PC-9 (cell line): ENCODE measurements at regions not wholly inside any gene's neighbourhood (a gene's known extent, or its start where the extent isn't known, plus 50 kb on each side); places are given as distances from the start of the nearest gene placed in this dataset.

Experiments
- BruUV-seq: library from RNA; stranded (reverse); fragments of 400-500 nt; replicated peaks from 2 replicates; lab custom pipeline; 2021; lab: Mats Ljungman, UMichigan
- CTCF ChIA-PET: fragments of 300-600 bp; sonication (Branson Sonifier 250); formaldehyde crosslinking; loops from one replicate; lab custom pipeline; 2022; ENCODE audit warnings: antibody characterized with exemption; lab: Charles Lee
- POLR2A ChIA-PET: fragments of 300-600 bp; sonication (Branson Sonifier 250); formaldehyde crosslinking; loops from one replicate; lab custom pipeline; 2022; ENCODE audit warnings: antibody characterized with exemption; ENCODE audit not compliant: unreplicated experiment; lab: Charles Lee
- DNase-seq, 2 experiments: peaks; one replicate each; pipeline versions ENCODE4 v3.0.0 to v3.0.0-alpha.2; 2015 to 2022; ENCODE audit warnings: mixed read lengths in 1 of 2
- H2AFZ ChIP-seq: fragments of 200-600 bp; sonication (generic); 2 replicates; pipeline ENCODE4 v1.8.1; 2017; ENCODE audit warnings: antibody characterized with exemption
- H3F3A ChIP-seq: fragments of 200-600 bp; sonication (generic); 2 replicates; pipeline ENCODE4 v1.8.1; 2017; ENCODE audit warnings: antibody characterized with exemption, mild to moderate bottlenecking, low read depth; ENCODE audit not compliant: insufficient read depth
- H3K27ac ChIP-seq: fragments of 200-600 bp; sonication (generic); 2 replicates; pipeline ENCODE4 v1.6.1; 2016; ENCODE audit warnings: mixed run types
- H3K27me3 ChIP-seq: fragments of 200-600 bp; sonication (generic); 2 replicates; pipeline ENCODE4 v1.6.1; 2016; ENCODE audit warnings: low read depth, mixed run types; ENCODE audit not compliant: insufficient read depth
- H3K36me3 ChIP-seq: fragments of 200-600 bp; sonication (generic); 2 replicates; pipeline ENCODE4 v1.6.1; 2016; ENCODE audit warnings: low read depth, mixed run types
- H3K4me1 ChIP-seq: fragments of 200-600 bp; sonication (generic); replicated peaks from 2 replicates; pipeline ENCODE4 v1.6.1; 2016; ENCODE audit warnings: mixed run types; ENCODE audit not compliant: insufficient read depth
- H3K4me2 ChIP-seq: fragments of 200-600 bp; sonication (generic); 2 replicates; pipeline ENCODE4 v1.6.1; 2017; ENCODE audit warnings: mixed run types
- H3K4me3 ChIP-seq: fragments of 200-600 bp; sonication (generic); 2 replicates; pipeline ENCODE4 v1.6.1; 2016; ENCODE audit warnings: mixed run types
- H3K79me2 ChIP-seq: fragments of 200-600 bp; sonication (generic); 2 replicates; pipeline ENCODE4 v1.6.1; 2017; ENCODE audit warnings: low read depth, mixed run types
- H3K9me2 ChIP-seq: fragments of 200-600 bp; sonication (generic); 2 replicates; pipeline ENCODE4 v1.8.1; 2017; ENCODE audit warnings: mild to moderate bottlenecking; ENCODE audit not compliant: insufficient read depth
- H3K9me3 ChIP-seq: fragments of 200-600 bp; sonication (generic); 2 replicates; pipeline ENCODE4 v1.8.1; 2016; ENCODE audit warnings: low read depth; ENCODE audit not compliant: insufficient read depth
- H4K20me1 ChIP-seq: fragments of 200-600 bp; sonication (generic); 2 replicates; pipeline ENCODE4 v1.8.1; 2017; ENCODE audit not compliant: insufficient read depth
- CTCF ChIP-seq: fragments of 200-600 bp; sonication (generic); conservative IDR thresholded peaks from 2 replicates; pipeline ENCODE4 v1.6.1; 2017; ENCODE audit warnings: mixed run types, antibody characterized with exemption, mild to moderate bottlenecking, moderate library complexity
- EZH2 ChIP-seq: fragments of 200-600 bp; sonication (generic); IDR thresholded peaks from 2 replicates; pipeline ENCODE4 v1.8.0; 2017; ENCODE audit warnings: antibody characterized with exemption, low read depth
- intact Hi-C: fragments of 100-400 bp; cut with micrococcal nuclease; formaldehyde crosslinking; loops from one replicate; pipeline ENCODE4 v1.10.0; 2022; ENCODE audit not compliant: unreplicated experiment

GRCh38 chr18:30888344-30888743 lies 154.2 kb downstream of the DSC3 start:
- H3K36me3 ChIP-seq, result no peaks in the 10 kb centered on the region
- ChIA-PET CTCF (no interaction called here), POLR2A (no interaction called here)
- no peak for DNase-seq
- intact Hi-C loops, result no loop called here
- TF ChIP-seq EZH2, result no peak
- TF ChIP-seq CTCF, result no peak
- no peaks in the 10 kb centered on the region for H3F3A ChIP-seq
- no TSS peak for BruUV-seq
- H3K27ac ChIP-seq, result no peak overlapping the region
- no peaks in the 10 kb centered on the region for H3K27me3 ChIP-seq
- H3K9me2 ChIP-seq, result no peaks in the 10 kb centered on the region
- H4K20me1 ChIP-seq, result no peaks in the 10 kb centered on the region
- no peaks in the 10 kb centered on the region for H3K79me2 ChIP-seq
- H3K4me1 ChIP-seq, result no peaks in the 10 kb centered on the region
- no peak overlapping the region for H2AFZ ChIP-seq
- no peak overlapping the region for H3K4me3 ChIP-seq
- no peak overlapping the region for H3K4me2 ChIP-seq
- no peaks in the 10 kb centered on the region for H3K9me3 ChIP-seq

GRCh38 chr18:30886998-30887397 lies 155.5 kb downstream of the DSC3 start:
- Histone ChIP-seq H3K4me1 (no peaks in the 10 kb centered on the region), H2AFZ (no peak overlapping the region), H3K27ac (no peak overlapping the region), H4K20me1 (no peaks in the 10 kb centered on the region), H3F3A (no peaks in the 10 kb centered on the region), H3K79me2 (no peaks in the 10 kb centered on the region), H3K9me3 (no peaks in the 10 kb centered on the region), H3K4me3 (no peak overlapping the region), H3K4me2 (no peak overlapping the region), H3K27me3 (peaks cover 3% of the 10 kb centered on the region; the same call in 1 of the 2 replicates), H3K36me3 (no peaks in the 10 kb centered on the region), H3K9me2 (no peaks in the 10 kb centered on the region)
- no peak for DNase-seq
- ChIA-PET CTCF (no interaction called here), POLR2A (interaction anchor here (0.6 kb wide), 1 partner anchor 214 kb away, joined by 4 read pairs; no protein-coding TSS in a partner anchor)
- TF ChIP-seq EZH2 (no peak), CTCF (no peak)
- no TSS peak for BruUV-seq
- intact Hi-C loops, result no loop called here

GRCh38 chr18:30870466-30870865 lies 172.1 kb downstream of the DSC3 start:
- no peak overlapping the region for H2AFZ ChIP-seq
- H3K4me1 ChIP-seq, result no peaks in the 10 kb centered on the region
- no peaks in the 10 kb centered on the region for H3K36me3 ChIP-seq
- TF ChIP-seq EZH2 (no peak), CTCF (no peak)
- ChIA-PET CTCF (no interaction called here), POLR2A (no interaction called here)
- no peaks in the 10 kb centered on the region for H3F3A ChIP-seq
- no peak for DNase-seq
- H3K27ac ChIP-seq, result no peak overlapping the region
- no peaks in the 10 kb centered on the region for H3K9me2 ChIP-seq
- H3K9me3 ChIP-seq, result no peaks in the 10 kb centered on the region
- intact Hi-C loops, result no loop called here
- H3K4me2 ChIP-seq, result no peak overlapping the region
- H3K27me3 ChIP-seq, result no peaks in the 10 kb centered on the region
- no peaks in the 10 kb centered on the region for H4K20me1 ChIP-seq
- H3K4me3 ChIP-seq, result no peak overlapping the region
- BruUV-seq, result no TSS peak
- H3K79me2 ChIP-seq, result no peaks in the 10 kb centered on the region
